ENCODE measurements at regions not wholly inside any gene's neighbourhood (a gene's known extent, or its start where the extent isn't known, plus 50 kb on each side); places are given as distances from the start of the nearest gene placed in this dataset.

- Histone ChIP-seq H3K79me2 (ENCODE audit: insufficient read depth, low read length) (no peaks in the 10 kb centered on the region), H3K4ac (ENCODE audit: low read depth, low read length) (no peak overlapping the region), H2AK5ac (ENCODE audit: insufficient read length, low read length) (no peak overlapping the region), H3K27me3 (ENCODE audit: insufficient read depth, low read length) (no peaks in the 10 kb centered on the region), H3K4me1 (ENCODE audit: insufficient read depth, low read length) (no peaks in the 10 kb centered on the region), H4K5ac (ENCODE audit: insufficient read length, low read depth, low read length) (no peak overlapping the region), H2AFZ (ENCODE audit: low read length) (no peak overlapping the region), H2BK120ac (ENCODE audit: low read depth, low read length, poor library complexity, severe bottlenecking) (no peak overlapping the region), H4K91ac (ENCODE audit: insufficient read length, low read depth, low read length) (no peak overlapping the region), H2BK12ac (ENCODE audit: insufficient read length, low read depth, low read length) (no peak overlapping the region), H2BK15ac (ENCODE audit: low read depth, low read length) (no peak overlapping the region), H2BK20ac (ENCODE audit: low read depth, low read length, poor library complexity, severe bottlenecking) (no peak overlapping the region), H3K56ac (ENCODE audit: insufficient read length, low read depth, low read length) (no peak overlapping the region), H3K9ac (ENCODE audit: extremely low read depth, insufficient read length, low read length) (no peak overlapping the region), H3T11ph (ENCODE audit: low read length) (no peak overlapping the region), H3K14ac (ENCODE audit: insufficient read depth, low read length) (no peak overlapping the region), H2BK5ac (ENCODE audit: insufficient read length, low read length) (no peak overlapping the region), H3K23me2 (ENCODE audit: insufficient read length, low read depth, low read length, poor library complexity, severe bottlenecking) (no peaks in the 10 kb centered on the region), H4K8ac (replicated peaks; ENCODE audit: insufficient read length, low read depth, low read length) (no peak overlapping the region), H4K20me1 (ENCODE audit: control insufficient read depth, insufficient read depth, insufficient read length) (no peaks in the 10 kb centered on the region), H3K79me1 (ENCODE audit: insufficient read depth, low read depth, low read length, poor library complexity, severe bottlenecking) (no peaks in the 10 kb centered on the region), H3K18ac (ENCODE audit: insufficient read length, low read depth, low read length) (no peak overlapping the region), H3K4me2 (ENCODE audit: insufficient read depth, insufficient read length, low read length) (no peak overlapping the region), H3K9me3 (ENCODE audit: control insufficient read depth, low read depth, low read length) (no peaks in the 10 kb centered on the region), H3K23ac (ENCODE audit: insufficient read length, low read depth, low read length) (no peak overlapping the region), H3K27ac (ENCODE audit: insufficient read length, low read depth, low read length) (no peak overlapping the region)
- Mint-ChIP-seq H3K27me3 (ENCODE audit: low read depth) (no peaks in the 10 kb centered on the region), H3K27ac (no peak overlapping the region), H3K4me1 (peaks cover 2 to 4% of the 10 kb centered on the region in 2 experiments; a peak in 2 of 4 replicates), H3K36me3 (ENCODE audit: insufficient read depth in 1 of 3, low read depth in 3 of 3) (no peaks in the 10 kb centered on the region), H3K4me3 (no peak overlapping the region), H3K9me3 (peaks cover 0 to 2% of the 10 kb centered on the region in 2 experiments; a peak in 1 of 5 replicates)
- WGBS (ENCODE audit: extremely low coverage, insufficient read length, low lambda C conversion rate): no CpG with 5 or more reads among the region's 11 CpGs
- peak; percentile 59 for DNase-seq
- peak; percentile 47; the same call in 2 of the 3 replicates for TF ChIP-seq CTCF (conservative IDR thresholded peaks at IDR 0.05)
These were observed 1418.8 kb downstream of the CDH11 start for GRCh38 chr16:63702981-63703590.

Data from H9 (cell line).